ENCODE measurements at regions not wholly inside any gene's neighbourhood (a gene's known extent, or its start where the extent isn't known, plus 50 kb on each side); places are given as distances from the start of the nearest gene placed in this dataset.

DNA sequence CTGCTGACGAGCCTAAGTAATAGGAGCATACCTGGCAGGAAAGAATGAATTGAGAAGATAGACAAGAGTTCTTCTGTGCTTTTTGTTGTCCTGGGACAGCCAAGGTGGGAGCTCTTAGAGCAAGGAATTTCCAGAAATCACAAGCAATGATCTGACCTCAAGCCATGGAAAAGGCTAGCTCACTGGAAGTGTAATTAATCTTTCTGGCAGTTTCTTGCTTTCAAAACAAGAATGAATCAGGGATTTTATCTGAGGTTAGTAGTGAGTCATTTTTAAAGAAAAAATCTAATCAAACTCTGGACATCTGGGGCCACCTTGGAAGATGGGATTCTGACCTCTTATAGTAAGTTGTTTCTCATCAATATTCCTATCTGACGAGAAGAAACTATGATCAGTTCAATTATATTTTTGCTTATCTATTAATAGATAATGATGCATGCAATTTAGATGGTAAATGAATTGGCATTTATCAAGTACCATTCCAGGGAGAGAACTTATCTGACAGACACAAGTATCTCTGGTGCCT is 98.0 kb downstream of the ADCYAP1 start:
- TF ChIP-seq, protein P1, sequence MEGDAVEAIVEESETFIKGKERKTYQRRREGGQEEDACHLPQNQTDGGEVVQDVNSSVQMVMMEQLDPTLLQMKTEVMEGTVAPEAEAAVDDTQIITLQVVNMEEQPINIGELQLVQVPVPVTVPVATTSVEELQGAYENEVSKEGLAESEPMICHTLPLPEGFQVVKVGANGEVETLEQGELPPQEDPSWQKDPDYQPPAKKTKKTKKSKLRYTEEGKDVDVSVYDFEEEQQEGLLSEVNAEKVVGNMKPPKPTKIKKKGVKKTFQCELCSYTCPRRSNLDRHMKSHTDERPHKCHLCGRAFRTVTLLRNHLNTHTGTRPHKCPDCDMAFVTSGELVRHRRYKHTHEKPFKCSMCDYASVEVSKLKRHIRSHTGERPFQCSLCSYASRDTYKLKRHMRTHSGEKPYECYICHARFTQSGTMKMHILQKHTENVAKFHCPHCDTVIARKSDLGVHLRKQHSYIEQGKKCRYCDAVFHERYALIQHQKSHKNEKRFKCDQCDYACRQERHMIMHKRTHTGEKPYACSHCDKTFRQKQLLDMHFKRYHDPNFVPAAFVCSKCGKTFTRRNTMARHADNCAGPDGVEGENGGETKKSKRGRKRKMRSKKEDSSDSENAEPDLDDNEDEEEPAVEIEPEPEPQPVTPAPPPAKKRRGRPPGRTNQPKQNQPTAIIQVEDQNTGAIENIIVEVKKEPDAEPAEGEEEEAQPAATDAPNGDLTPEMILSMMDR (IDR thresholded peaks at IDR 0.05): no peak
- TF ChIP-seq, protein P2, sequence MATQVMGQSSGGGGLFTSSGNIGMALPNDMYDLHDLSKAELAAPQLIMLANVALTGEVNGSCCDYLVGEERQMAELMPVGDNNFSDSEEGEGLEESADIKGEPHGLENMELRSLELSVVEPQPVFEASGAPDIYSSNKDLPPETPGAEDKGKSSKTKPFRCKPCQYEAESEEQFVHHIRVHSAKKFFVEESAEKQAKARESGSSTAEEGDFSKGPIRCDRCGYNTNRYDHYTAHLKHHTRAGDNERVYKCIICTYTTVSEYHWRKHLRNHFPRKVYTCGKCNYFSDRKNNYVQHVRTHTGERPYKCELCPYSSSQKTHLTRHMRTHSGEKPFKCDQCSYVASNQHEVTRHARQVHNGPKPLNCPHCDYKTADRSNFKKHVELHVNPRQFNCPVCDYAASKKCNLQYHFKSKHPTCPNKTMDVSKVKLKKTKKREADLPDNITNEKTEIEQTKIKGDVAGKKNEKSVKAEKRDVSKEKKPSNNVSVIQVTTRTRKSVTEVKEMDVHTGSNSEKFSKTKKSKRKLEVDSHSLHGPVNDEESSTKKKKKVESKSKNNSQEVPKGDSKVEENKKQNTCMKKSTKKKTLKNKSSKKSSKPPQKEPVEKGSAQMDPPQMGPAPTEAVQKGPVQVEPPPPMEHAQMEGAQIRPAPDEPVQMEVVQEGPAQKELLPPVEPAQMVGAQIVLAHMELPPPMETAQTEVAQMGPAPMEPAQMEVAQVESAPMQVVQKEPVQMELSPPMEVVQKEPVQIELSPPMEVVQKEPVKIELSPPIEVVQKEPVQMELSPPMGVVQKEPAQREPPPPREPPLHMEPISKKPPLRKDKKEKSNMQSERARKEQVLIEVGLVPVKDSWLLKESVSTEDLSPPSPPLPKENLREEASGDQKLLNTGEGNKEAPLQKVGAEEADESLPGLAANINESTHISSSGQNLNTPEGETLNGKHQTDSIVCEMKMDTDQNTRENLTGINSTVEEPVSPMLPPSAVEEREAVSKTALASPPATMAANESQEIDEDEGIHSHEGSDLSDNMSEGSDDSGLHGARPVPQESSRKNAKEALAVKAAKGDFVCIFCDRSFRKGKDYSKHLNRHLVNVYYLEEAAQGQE (IDR thresholded peaks at IDR 0.05; ENCODE audit: low read depth, low read length): no peak
- TF ChIP-seq MEF2A (IDR thresholded peaks at IDR 0.05; ENCODE audit: borderline replicate concordance, low read depth) (no peak), POLR2AphosphoS5 (IDR thresholded peaks at IDR 0.05; ENCODE audit: low read depth, low read length) (no peak), TEAD4 (IDR thresholded peaks at IDR 0.05; ENCODE audit: borderline replicate concordance, insufficient read depth) (no peak), EZH2phosphoT487 (IDR thresholded peaks at IDR 0.05; ENCODE audit: borderline replicate concordance, low read depth) (no peak), FOSL2 (IDR thresholded peaks at IDR 0.05; ENCODE audit: borderline replicate concordance, low read depth) (no peak), GABPA (IDR thresholded peaks at IDR 0.05; ENCODE audit: low read depth) (no peak)

Measured in SK-N-SH (cell line).